ENCODE measurements at regions not wholly inside any gene's neighbourhood (a gene's known extent, or its start where the extent isn't known, plus 50 kb on each side); places are given as distances from the start of the nearest gene placed in this dataset.

- no peak for DNase-seq
Observed at GRCh38 chr4:56286763-56287162, 100.5 kb downstream of the AASDH start.

DNA sequence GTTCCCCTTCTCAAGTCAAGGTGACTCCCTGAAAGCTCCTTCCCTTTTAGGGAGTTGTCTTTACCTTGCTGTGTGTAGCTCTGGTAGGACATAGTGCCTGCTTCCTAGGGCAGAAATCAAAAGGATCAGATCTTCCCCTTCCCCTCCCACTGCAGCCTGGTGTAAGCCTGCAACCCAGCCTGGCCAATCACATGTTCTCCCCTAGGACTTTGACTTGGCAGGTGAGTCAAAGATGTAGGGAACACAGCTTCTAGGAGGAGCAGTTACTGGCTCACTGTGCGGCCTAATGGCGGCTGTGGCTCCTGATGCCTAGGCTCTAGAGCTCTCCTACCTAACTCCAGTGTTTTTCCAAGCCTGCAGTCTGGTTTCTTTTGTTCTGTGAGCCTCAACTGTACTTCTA, 103.9 kb downstream of the AASDH start:
- no peak for DNase-seq

DNA sequence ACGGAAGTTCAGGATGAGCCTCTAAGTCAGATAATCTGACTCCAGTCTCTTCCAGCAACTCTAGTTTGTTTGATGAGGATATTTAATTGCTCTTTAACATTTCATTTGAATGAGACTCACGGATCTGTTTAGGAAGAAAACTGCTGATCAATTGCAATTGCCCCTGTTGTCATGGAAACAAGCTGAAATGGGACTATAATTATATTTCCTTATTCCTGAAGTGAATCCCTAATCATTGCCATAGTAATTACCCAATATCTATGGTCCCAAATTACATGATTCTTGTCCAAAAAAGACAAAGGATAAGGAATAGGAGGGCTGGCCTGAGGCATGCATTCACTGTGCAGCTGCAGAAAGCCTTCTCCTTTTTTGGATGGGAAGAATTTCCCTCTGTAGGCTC, 105.3 kb downstream of the AASDH start:
- no peak for DNase-seq

DNA sequence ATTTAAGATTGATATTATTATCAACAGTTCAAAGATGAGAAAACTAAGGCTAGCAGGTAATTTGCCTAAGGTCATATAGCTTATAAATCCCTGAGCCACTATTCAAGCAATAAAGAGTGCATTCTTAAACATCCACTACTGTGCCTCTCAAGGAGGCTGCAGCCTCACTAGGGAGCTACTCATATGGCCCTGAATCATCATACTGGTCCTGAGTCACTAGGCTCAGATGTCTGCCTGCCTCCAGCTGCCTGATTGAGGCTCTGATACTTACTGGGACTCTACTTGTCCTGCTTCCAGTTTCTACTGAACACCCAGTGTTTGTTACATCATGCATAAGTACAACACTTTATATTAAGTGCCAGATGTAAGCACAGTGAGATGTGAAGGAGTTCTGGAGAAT, 110.7 kb downstream of the AASDH start:
- no peak for DNase-seq

- DNase-seq = no peak
Observed at GRCh38 chr4:56273391-56273790, 113.9 kb downstream of the AASDH start.

- DNase-seq = no peak
Observed at GRCh38 chr4:56272927-56273326, 114.4 kb downstream of the AASDH start.

DNA sequence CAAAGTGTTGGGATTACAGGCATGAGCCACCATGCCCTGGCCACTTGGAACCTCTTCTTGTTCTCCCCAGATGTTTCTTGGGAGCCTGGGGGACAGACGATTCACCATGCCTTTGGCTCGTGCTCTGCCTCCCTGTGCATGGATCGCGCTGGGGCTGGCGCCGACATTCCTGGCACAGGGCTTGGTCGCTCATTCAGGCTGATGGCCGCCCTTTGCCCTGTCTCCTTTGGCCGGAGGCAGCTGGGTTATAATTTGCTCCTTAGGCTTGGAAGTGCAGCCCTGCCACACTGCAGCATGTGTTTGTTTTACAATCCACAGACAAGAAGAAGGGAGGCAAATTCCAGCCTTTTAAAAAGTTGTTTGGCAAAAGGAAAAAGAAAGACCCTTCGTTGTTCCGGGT, 115.3 kb downstream of the AASDH start:
- no peak for DNase-seq

DNA sequence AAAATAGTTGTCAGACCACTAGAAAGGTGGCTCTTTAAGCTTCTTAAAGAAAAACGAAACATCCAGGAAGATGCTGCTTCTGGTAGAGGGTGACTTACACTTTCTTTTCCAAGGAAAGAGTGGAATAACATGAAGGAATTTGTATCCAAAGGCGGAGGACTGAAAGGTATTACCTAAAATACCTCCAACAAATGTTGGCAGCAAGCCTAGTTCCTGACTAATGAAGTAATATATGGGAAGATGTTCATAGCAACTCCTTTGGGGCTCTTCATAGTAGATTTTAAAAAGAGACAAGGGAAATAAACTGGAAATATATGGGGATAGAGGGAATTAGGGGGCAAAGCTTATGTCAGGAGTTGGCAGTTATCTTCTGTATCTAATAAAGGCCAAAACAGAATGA, 116.2 kb downstream of the AASDH start:
- DNase-seq = no peak

- no peak for DNase-seq
Observed at GRCh38 chr4:56267558-56267957, 119.7 kb downstream of the AASDH start.

DNA sequence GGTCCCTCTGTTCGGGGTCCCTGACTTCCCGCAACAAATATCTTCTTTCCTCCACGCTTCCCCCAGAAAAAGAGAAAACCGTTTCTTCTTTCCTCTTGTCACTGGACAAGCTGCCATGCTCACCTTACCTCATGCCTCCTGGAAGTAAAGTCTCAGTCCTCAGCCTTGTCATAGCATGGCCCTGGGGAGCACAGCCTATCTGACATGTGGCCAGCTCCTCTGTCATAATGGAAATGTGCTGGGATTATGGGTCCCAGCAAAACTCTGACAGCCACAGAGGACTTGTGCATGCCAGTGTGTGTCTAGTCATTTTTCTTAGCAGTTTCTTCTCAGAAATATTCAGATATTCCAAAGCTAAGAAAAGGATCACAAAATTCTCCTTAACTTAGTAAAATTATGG, 122.4 kb downstream of the AASDH start:
- DNase-seq = no peak

- peak; percentile 35 to 51 for DNase-seq
Observed at GRCh38 chr4:56261027-56261426, 126.3 kb downstream of the AASDH start.

- no peak for DNase-seq
Observed at GRCh38 chr4:56260320-56260719, 127.0 kb downstream of the AASDH start.

GRCh38 chr4:56259655-56260054, 127.6 kb downstream of the AASDH start:
- no peak for DNase-seq

GRCh38 chr4:56255820-56256219, 131.5 kb downstream of the AASDH start:
- no peak for DNase-seq

DNA sequence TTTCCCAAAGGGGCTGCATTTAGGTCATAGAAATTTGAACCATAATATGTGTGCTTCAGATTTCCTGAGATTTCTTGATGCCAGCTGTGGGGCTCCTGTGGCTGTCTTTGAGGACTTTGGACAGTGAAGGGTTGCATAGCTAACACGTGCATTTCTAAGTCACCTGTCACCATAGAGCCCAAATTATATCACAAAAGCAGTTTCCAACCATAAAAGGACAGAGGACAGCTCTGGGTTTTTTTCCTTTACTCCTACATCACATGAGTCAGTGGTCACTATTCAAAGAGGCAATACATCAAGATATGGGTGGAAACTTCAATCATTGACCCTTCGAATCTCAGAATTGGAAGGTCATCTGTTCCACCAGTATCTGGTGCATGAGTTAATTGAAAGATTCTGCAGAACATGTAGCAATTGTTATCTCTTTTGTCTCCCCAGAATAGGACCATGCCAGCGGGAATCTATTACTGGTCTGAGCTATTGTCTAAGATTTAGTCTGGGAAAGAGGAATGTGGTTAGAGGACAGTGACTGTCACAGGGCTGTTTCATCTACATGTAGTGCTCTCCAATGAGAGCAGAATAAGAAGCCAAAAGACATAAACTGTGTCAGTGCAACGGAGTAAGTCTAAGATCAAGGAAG, 133.5 kb downstream of the AASDH start:
- DNase-seq = no peak

- DNase-seq = no peak
Observed at GRCh38 chr4:56252561-56253152, 134.6 kb downstream of the AASDH start.

DNA sequence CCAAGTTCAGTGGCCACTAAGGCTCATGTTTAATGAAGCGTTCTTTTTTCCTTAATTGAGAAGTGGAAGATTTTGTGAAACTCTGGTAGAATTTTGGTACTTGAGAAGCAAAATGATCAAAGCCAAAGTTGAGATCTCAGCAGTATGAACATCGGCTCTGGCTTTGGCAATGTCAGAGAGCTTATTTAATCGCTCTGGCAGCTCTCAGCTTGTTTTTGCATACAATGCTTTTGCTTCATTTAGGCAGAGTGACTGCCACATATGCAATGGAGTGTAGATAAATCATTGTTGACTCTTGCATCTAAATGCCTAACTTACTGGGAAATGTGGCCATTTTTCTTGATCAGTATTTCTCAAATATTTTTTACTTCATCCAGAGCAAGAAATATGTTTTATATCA, 135.7 kb downstream of the AASDH start:
- no peak for DNase-seq

DNA sequence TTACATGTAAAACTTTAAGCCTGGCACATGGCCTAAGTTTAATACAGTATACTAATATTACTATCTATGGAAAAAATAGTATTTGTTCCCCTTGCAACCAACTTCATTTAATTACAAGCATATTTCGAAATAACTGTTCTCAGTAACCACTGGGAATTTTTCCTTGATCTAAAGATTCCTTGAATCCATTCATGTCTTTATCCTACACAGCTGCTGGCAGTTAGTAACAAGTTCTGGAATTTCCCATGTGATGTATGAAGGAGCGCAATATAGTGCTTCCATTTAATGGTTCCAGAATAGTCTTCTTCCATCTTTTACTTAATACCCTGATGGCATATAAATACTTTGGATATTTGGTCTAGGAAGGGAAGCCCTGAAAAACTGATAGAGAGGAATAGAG, 136.5 kb downstream of the AASDH start:
- DNase-seq = no peak

- DNase-seq = no peak
Observed at GRCh38 chr4:56247646-56248045, 139.6 kb downstream of the AASDH start.

GRCh38 chr4:56246233-56246610, 141.1 kb downstream of the AASDH start:
- no peak for DNase-seq

DNA sequence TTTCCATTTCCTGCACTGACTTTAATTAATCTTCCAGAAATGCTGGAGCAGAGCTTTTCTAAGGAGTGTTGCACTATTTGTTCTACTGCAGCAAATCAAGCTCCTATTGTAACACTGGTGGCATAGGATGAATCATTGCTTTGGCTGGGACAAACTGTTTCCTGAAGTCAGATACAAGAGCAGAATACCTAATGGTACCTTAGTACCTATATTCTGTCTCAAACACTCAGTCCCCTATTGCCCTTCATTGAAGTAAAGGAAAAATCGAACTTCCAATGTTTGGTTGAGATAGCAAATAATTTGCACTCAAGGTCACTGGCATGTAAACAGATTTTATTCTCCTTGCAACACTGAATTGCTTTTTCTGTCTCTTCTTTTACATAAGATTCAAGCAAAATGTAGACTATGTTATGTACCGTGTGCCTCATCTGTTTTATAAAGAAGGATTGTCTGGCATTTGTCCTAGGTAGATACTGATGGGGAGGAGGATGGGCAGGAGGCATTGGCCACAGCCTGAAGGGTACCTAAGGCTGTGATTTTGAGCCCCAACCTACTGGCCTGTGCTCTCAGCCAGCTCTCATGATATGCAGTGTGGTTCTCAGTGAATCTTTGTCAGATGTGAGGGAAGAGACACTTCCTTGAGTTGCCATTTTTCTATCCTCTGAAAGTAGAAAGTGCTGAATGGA, 141.6 kb downstream of the AASDH start:
- DNase-seq = no peak

- no peak for DNase-seq
Observed at GRCh38 chr4:56244681-56245080, 142.6 kb downstream of the AASDH start.

DNA sequence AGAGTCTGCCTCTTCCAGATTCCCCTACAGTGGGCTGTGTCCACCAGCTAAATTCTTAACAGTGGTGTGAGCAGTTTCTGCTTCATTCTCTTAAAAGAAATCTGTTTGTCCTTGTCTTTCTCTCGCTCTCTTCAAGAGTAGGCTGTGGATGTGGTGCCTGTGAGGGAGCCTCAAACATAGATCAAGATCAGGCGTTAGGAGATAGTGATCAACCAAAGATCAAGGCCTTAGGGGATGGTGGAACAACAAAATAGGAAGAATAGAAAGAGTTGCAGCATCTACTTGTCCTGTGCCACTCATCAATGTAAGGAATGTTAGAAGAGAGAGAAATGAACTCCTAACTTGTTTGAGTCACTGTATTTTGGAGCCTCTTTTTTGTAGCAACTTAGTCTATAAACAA, 144.2 kb downstream of the AASDH start:
- DNase-seq = no peak

- DNase-seq = no peak
Observed at GRCh38 chr4:56241500-56241899, 145.8 kb downstream of the AASDH start.

Data from stimulated activated CD4-positive, alpha-beta T cell treated with anti-CD3 and anti-CD28 coated beads, Interleukin-2, amount 100 ng/mL, for 48 hours (primary cell).